ENCODE measurements at regions not wholly inside any gene's neighbourhood (a gene's known extent, or its start where the extent isn't known, plus 50 kb on each side); places are given as distances from the start of the nearest gene placed in this dataset.

DNA sequence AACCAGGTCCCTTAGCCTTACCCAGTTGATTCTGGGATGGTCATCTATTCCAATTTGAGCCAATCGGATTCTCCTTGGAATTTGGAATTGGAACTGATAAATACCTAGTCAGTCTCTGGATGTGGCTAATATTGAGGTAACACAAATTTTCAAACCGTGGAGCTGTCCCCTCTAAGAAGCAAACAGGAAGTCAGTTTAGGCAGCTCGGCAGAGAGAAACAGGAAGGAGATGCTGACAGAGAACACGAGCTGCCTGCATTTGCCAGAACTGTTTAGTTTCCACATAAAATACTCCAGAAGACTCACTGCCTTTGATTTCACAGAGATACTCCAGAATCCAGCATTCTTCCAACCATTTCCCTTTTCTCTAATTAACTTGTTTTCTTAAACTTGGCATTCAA, 1024.9 kb downstream of the BCL11A start:
- ChIA-PET POLR2A (no interaction called here), CTCF (no interaction called here)
- H3K9me3 ChIP-seq (ENCODE audit: control insufficient read depth, insufficient read depth, low read depth, low read length), result no peaks in the 10 kb centered on the region
- no peak overlapping the region for H3K4me3 ChIP-seq (ENCODE audit: low read depth in 2 of 2, low read length in 2 of 2)
- in situ Hi-C loops (cut with HindIII; ENCODE audit: low pct_unique_long_range_greater_than_20kb, low sequenced_read_pairs), result no loop called here
- no TSS peak for BruUV-seq (replicated peaks)
- TF ChIP-seq, protein P1, sequence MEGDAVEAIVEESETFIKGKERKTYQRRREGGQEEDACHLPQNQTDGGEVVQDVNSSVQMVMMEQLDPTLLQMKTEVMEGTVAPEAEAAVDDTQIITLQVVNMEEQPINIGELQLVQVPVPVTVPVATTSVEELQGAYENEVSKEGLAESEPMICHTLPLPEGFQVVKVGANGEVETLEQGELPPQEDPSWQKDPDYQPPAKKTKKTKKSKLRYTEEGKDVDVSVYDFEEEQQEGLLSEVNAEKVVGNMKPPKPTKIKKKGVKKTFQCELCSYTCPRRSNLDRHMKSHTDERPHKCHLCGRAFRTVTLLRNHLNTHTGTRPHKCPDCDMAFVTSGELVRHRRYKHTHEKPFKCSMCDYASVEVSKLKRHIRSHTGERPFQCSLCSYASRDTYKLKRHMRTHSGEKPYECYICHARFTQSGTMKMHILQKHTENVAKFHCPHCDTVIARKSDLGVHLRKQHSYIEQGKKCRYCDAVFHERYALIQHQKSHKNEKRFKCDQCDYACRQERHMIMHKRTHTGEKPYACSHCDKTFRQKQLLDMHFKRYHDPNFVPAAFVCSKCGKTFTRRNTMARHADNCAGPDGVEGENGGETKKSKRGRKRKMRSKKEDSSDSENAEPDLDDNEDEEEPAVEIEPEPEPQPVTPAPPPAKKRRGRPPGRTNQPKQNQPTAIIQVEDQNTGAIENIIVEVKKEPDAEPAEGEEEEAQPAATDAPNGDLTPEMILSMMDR (IDR thresholded peaks at IDR 0.05), result no peak
- TF ChIP-seq SIN3A (IDR thresholded peaks at IDR 0.05; ENCODE audit: borderline replicate concordance, insufficient read depth, low read depth, low read length) (no peak), TCF7L2 (IDR thresholded peaks at IDR 0.05; ENCODE audit: low read depth, low read length) (no peak), POLR2AphosphoS5 (IDR thresholded peaks at IDR 0.05; ENCODE audit: low read depth, low read length) (no peak)
- TF ChIP-seq, protein P2, sequence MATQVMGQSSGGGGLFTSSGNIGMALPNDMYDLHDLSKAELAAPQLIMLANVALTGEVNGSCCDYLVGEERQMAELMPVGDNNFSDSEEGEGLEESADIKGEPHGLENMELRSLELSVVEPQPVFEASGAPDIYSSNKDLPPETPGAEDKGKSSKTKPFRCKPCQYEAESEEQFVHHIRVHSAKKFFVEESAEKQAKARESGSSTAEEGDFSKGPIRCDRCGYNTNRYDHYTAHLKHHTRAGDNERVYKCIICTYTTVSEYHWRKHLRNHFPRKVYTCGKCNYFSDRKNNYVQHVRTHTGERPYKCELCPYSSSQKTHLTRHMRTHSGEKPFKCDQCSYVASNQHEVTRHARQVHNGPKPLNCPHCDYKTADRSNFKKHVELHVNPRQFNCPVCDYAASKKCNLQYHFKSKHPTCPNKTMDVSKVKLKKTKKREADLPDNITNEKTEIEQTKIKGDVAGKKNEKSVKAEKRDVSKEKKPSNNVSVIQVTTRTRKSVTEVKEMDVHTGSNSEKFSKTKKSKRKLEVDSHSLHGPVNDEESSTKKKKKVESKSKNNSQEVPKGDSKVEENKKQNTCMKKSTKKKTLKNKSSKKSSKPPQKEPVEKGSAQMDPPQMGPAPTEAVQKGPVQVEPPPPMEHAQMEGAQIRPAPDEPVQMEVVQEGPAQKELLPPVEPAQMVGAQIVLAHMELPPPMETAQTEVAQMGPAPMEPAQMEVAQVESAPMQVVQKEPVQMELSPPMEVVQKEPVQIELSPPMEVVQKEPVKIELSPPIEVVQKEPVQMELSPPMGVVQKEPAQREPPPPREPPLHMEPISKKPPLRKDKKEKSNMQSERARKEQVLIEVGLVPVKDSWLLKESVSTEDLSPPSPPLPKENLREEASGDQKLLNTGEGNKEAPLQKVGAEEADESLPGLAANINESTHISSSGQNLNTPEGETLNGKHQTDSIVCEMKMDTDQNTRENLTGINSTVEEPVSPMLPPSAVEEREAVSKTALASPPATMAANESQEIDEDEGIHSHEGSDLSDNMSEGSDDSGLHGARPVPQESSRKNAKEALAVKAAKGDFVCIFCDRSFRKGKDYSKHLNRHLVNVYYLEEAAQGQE (IDR thresholded peaks at IDR 0.05; ENCODE audit: insufficient read depth in 1 of 2, low read depth in 2 of 2, low read length in 1 of 2), result no peak
- H3K36me3 ChIP-seq (ENCODE audit: control insufficient read depth, insufficient read depth, low read length), result no peaks in the 10 kb centered on the region
- no peak for ATAC-seq
- no peaks in the 10 kb centered on the region for H3K27me3 ChIP-seq (ENCODE audit: control insufficient read depth, insufficient read depth, low read length)
- DNase-seq (ENCODE audit: low read depth, low spot score), result no peak
- H3K4me1 ChIP-seq (ENCODE audit: control insufficient read depth, insufficient read depth, low read length), result no peaks in the 10 kb centered on the region
- intact Hi-C loops (cut with micrococcal nuclease; ENCODE audit: unreplicated experiment), result no loop called here
- H3K27ac ChIP-seq (ENCODE audit: low read length), result no peak overlapping the region

DNA sequence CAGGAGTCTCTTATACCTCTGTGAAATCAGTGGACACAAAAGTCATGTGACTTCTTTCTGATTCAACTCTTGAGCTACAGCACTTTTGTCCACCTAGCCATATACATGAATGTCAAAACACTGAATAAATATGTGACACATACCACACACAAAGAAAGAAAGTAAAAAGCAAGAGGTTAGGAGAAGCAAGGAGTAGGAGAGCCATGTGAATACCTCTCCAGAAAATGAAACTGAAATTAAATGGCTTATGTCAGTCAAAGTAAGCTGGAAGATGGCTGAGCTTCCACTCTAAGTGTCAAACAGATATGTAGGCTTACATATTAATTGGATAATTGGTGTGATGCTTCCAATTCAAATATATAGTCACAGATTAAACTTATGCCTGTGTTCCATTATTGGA, 1050.5 kb downstream of the BCL11A start:
- H3K4me3 ChIP-seq (ENCODE audit: low read depth in 2 of 2, low read length in 2 of 2), result no peak overlapping the region
- no peaks in the 10 kb centered on the region for H3K9me3 ChIP-seq (ENCODE audit: control insufficient read depth, insufficient read depth, low read depth, low read length)
- POLR2A ChIA-PET, result no interaction called here
- no peak overlapping the region for H3K27ac ChIP-seq (ENCODE audit: low read length)
- TF ChIP-seq, protein P2 (IDR thresholded peaks at IDR 0.05; ENCODE audit: insufficient read depth in 1 of 2, low read depth in 2 of 2, low read length in 1 of 2), result no peak
- TF ChIP-seq POLR2AphosphoS5 (IDR thresholded peaks at IDR 0.05; ENCODE audit: low read depth, low read length) (no peak), TCF7L2 (IDR thresholded peaks at IDR 0.05; ENCODE audit: low read depth, low read length) (no peak), SIN3A (IDR thresholded peaks at IDR 0.05; ENCODE audit: borderline replicate concordance, insufficient read depth, low read depth, low read length) (no peak)
- TF ChIP-seq, protein P1 (IDR thresholded peaks at IDR 0.05), result no peak
- CTCF ChIA-PET, result no interaction called here
- no peaks in the 10 kb centered on the region for H3K27me3 ChIP-seq (ENCODE audit: control insufficient read depth, insufficient read depth, low read length)
- BruUV-seq (replicated peaks), result no TSS peak
- intact Hi-C loops (cut with micrococcal nuclease; ENCODE audit: unreplicated experiment), result no loop called here
- no peak for ATAC-seq
- no peak for DNase-seq (ENCODE audit: low read depth, low spot score)
- H3K4me1 ChIP-seq (ENCODE audit: control insufficient read depth, insufficient read depth, low read length), result no peaks in the 10 kb centered on the region
- in situ Hi-C loops (cut with HindIII; ENCODE audit: low pct_unique_long_range_greater_than_20kb, low sequenced_read_pairs), result no loop called here
- H3K36me3 ChIP-seq (ENCODE audit: control insufficient read depth, insufficient read depth, low read length), result no peaks in the 10 kb centered on the region
